Karpas-422 (cell line): ENCODE measurements at regions not wholly inside any gene's neighbourhood (a gene's known extent, or its start where the extent isn't known, plus 50 kb on each side); places are given as distances from the start of the nearest gene placed in this dataset.

ENCODE experiments used
- DNase-seq: peaks from one replicate; pipeline ENCODE4 v3.0.0-alpha.2; 2015
- H2AFZ ChIP-seq: fragments of 200-600 bp; sonication (generic); 2 replicates; pipeline ENCODE4 v1.6.1; 2014; ENCODE audit warnings: antibody characterized with exemption, low read length, mixed read lengths
- H3K27ac ChIP-seq: fragments of 200-600 bp; sonication (generic); 2 replicates; pipeline ENCODE4 v1.5.1; 2014; ENCODE audit warnings: mild to moderate bottlenecking, low read length, moderate library complexity
- H3K27me3 ChIP-seq: fragments of 200-600 bp; sonication (generic); 2 replicates; pipeline ENCODE4 v1.6.1; 2014; ENCODE audit warnings: low read length, mixed read lengths
- H3K36me3 ChIP-seq: fragments of 200-600 bp; sonication (generic); 2 replicates; pipeline ENCODE4 v1.6.1; 2014; ENCODE audit warnings: low read length, mixed read lengths; ENCODE audit not compliant: insufficient read depth
- H3K4me1 ChIP-seq: fragments of 200-600 bp; sonication (generic); 2 replicates; pipeline ENCODE4 v1.6.1; 2014; ENCODE audit warnings: mild to moderate bottlenecking, low read length, mixed read lengths
- H3K4me2 ChIP-seq: fragments of 200-600 bp; sonication (generic); 2 replicates; pipeline ENCODE4 v1.6.1; 2014; ENCODE audit warnings: low read length, low read depth, mild to moderate bottlenecking; ENCODE audit not compliant: poor library complexity, severe bottlenecking
- H3K4me3 ChIP-seq: fragments of 200-600 bp; sonication (generic); 2 replicates; pipeline ENCODE4 v1.5.1; 2014; ENCODE audit warnings: mild to moderate bottlenecking, antibody characterized with exemption, low read length, mixed read lengths
- H3K79me2 ChIP-seq: fragments of 200-600 bp; sonication (generic); 2 replicates; pipeline ENCODE4 v1.6.1; 2014; ENCODE audit warnings: mild to moderate bottlenecking, low read length, mixed read lengths
- H3K9ac ChIP-seq: fragments of 200-600 bp; sonication (generic); 2 replicates; pipeline ENCODE4 v1.6.0; 2014; ENCODE audit warnings: low read length
- H3K9me2 ChIP-seq: fragments of 200-600 bp; sonication (generic), shearing (Covaris generic); replicated peaks from 2 replicates; pipeline ENCODE4 v1.6.0; 2014; ENCODE audit warnings: mild to moderate bottlenecking, low read length, moderate library complexity; ENCODE audit not compliant: insufficient read depth
- H3K9me3 ChIP-seq: fragments of 300-700, 200-600 bp; sonication (generic); 2 replicates; pipeline ENCODE4 v1.6.1; 2014; ENCODE audit warnings: low read length, mixed read lengths
- H4K20me1 ChIP-seq: fragments of 200-600 bp; sonication (generic); 2 replicates; pipeline ENCODE4 v1.6.1; 2014; ENCODE audit warnings: mild to moderate bottlenecking, antibody characterized with exemption, low read length, low read depth; ENCODE audit not compliant: insufficient read depth

DNA sequence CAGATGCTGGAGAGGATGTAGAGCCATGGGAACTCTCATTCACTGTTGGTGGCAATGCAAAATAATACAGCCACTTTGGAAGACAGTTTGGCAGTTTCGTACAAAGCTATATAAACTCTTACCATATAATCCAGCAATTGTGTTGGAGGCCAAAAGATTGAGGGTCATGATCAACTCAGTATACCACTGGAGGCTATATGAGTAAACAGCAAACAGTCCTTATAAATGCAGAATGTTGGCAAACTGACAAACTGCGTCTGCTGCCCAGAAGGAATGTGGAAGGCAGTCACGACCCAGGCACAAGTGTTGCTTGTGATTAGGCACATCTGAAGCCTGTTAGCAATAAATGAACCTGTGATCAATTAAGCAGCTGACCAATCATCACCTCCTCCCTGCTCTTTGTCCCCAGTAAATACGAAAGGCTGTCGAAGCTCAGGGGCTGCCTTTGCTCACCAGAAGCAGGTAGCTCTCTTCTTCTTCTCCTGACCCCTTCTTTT lies 98.1 kb upstream of the SPOPL start:
- Histone ChIP-seq H4K20me1 (0 out of 2 replicates have a peak, but pooled peaks cover 3% of the 10 kb centered on the region), H3K4me3 (no peak overlapping the region), H3K79me2 (no peaks in the 10 kb centered on the region), H3K27ac (no peak overlapping the region), H3K9ac (no peak overlapping the region), H3K4me1 (no peaks in the 10 kb centered on the region), H2AFZ (no peak overlapping the region), H3K27me3 (no peaks in the 10 kb centered on the region), H3K4me2 (no peak overlapping the region), H3K9me3 (no peaks in the 10 kb centered on the region), H3K36me3 (no peaks in the 10 kb centered on the region), H3K9me2 (no peaks in the 10 kb centered on the region)
- DNase-seq, result no peak

DNA sequence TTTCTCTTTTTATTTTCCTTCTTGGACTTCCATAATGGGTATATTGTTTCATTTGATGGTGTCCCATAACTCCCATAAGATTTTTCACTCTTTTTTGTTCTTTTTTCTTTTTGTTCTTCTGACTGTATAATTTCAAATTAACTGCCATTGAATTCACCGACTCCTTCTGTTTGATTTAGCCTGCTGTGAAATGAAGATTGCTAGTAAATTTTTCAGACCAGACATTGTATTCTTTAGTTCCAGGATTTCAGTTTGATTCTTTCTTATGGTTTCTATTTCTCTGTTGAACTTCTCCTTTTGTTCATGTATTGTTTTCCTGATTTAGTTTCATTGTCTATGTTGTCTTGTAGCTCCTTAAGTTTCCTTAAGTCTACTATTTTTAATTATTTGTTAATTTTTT lies 87.6 kb upstream of the SPOPL start:
- Histone ChIP-seq H3K4me2 (no peak overlapping the region), H3K4me1 (no peaks in the 10 kb centered on the region), H4K20me1 (no peaks in the 10 kb centered on the region), H3K27me3 (no peaks in the 10 kb centered on the region), H3K9me3 (peaks cover 17% of the 10 kb centered on the region), H3K9ac (no peak overlapping the region), H3K9me2 (no peaks in the 10 kb centered on the region), H3K4me3 (no peak overlapping the region), H3K79me2 (no peaks in the 10 kb centered on the region), H3K36me3 (no peaks in the 10 kb centered on the region), H3K27ac (no peak overlapping the region), H2AFZ (no peak overlapping the region)
- DNase-seq, result no peak

DNA sequence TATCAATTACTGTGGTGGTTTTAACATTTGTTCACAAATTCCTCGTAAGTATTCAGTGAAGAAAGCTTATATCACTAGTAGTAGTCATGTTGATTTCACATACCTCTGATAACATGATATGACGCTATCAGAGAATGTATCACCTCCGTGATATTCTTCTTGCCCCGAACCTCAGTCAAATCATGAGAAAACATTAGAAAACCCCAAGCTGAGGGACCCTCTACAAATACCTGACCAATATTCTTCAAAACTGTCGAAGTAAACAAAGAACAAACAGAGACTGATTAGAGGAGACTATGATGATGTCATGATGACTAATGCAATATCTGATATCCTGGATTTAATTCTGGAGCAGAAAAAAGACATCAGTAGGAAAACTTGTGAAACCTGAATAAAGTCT lies 85.6 kb upstream of the SPOPL start:
- no peak overlapping the region for H2AFZ ChIP-seq
- H3K4me2 ChIP-seq, result no peak overlapping the region
- H3K4me1 ChIP-seq, result no peaks in the 10 kb centered on the region
- H3K9me3 ChIP-seq, result peaks cover 17% of the 10 kb centered on the region
- DNase-seq, result no peak
- no peak overlapping the region for H3K9ac ChIP-seq
- no peak overlapping the region for H3K27ac ChIP-seq
- H3K79me2 ChIP-seq, result no peaks in the 10 kb centered on the region
- H4K20me1 ChIP-seq, result no peaks in the 10 kb centered on the region
- no peaks in the 10 kb centered on the region for H3K9me2 ChIP-seq
- H3K4me3 ChIP-seq, result no peak overlapping the region
- no peaks in the 10 kb centered on the region for H3K27me3 ChIP-seq
- no peaks in the 10 kb centered on the region for H3K36me3 ChIP-seq

DNA sequence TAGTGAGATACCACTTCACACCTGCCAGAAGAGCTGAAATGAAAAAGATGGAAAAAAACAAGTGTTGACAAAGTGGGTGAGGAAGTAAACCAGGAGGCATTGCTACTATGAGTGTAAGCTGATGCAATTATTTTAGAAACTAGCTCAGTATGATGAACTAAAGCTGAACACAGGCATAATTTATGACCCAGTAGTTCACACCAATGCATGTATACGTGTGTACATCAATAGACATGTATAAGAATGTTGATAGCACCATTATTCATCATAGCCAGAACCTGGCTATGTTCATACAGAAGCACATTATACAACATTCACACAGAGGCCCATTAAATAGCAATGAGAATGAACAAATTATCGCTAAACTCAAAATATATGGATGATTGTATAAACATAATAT lies 83.1 kb upstream of the SPOPL start:
- no peak overlapping the region for H3K27ac ChIP-seq
- DNase-seq, result no peak
- H3K79me2 ChIP-seq, result no peaks in the 10 kb centered on the region
- H3K27me3 ChIP-seq, result no peaks in the 10 kb centered on the region
- no peaks in the 10 kb centered on the region for H3K4me1 ChIP-seq
- no peaks in the 10 kb centered on the region for H4K20me1 ChIP-seq
- H3K9me3 ChIP-seq, result peaks cover 13% of the 10 kb centered on the region
- no peaks in the 10 kb centered on the region for H3K9me2 ChIP-seq
- H3K4me2 ChIP-seq, result no peak overlapping the region
- H3K4me3 ChIP-seq, result no peak overlapping the region
- no peak overlapping the region for H2AFZ ChIP-seq
- H3K36me3 ChIP-seq, result no peaks in the 10 kb centered on the region
- no peak overlapping the region for H3K9ac ChIP-seq

DNA sequence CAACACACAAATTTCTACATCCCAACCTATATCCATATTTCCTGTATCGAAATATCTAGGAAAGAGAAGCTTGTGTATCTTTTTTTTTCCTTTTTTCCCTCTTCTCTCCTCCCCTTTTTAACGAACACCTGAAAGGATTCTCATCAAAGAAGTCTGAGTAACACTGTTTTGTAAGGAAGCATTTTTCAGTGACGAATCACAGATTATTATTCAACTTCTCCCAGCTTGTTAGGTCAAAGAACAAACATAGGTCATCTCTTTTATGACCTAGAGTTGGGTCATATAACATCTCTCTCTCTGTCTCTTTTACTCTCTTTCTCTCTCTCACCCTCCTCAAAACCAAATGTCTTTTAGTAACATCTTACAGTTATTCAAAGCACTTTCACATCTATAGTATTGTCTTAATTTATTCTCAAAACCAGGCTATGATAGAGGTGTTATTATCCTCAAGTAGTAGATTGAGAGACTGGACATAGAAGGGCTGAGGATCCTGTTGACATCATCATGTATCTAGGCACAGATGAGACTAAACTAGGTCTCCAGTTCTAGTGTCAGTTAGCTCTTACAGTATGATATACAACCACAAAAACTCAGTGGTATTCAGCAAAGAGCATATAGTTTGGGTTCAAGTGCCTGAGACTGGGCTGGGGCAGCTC lies 80.1 kb upstream of the SPOPL start:
- Histone ChIP-seq H3K4me1 (no peaks in the 10 kb centered on the region), H3K4me2 (no peak overlapping the region), H3K9me3 (0 out of 2 replicates have a peak, but pooled peaks cover 3% of the 10 kb centered on the region), H3K27me3 (no peaks in the 10 kb centered on the region), H3K36me3 (no peaks in the 10 kb centered on the region), H3K9me2 (no peaks in the 10 kb centered on the region), H3K9ac (no peak overlapping the region), H3K27ac (no peak overlapping the region), H4K20me1 (no peaks in the 10 kb centered on the region), H3K4me3 (no peak overlapping the region), H2AFZ (no peak overlapping the region), H3K79me2 (no peaks in the 10 kb centered on the region)
- DNase-seq, result no peak

DNA sequence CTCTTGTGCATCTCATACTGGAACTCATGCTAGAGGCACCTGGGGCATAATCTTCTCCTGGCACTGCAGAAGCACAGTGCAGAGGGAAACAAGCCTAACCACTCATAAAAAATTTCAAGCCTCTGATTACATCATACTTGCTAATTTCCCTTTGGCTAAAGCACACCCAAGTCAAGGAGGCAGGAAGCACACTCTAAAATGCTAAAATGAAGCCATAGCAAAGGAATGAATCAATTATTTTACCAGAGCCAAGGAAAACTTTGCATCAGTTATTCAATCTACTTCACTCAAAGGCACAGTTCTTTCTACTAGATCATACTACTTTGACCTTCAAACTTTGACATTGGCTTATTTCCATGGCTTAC lies 79.6 kb upstream of the SPOPL start:
- no peaks in the 10 kb centered on the region for H3K4me1 ChIP-seq
- H3K4me3 ChIP-seq, result no peak overlapping the region
- no peaks in the 10 kb centered on the region for H3K36me3 ChIP-seq
- no peak overlapping the region for H3K27ac ChIP-seq
- H3K9me2 ChIP-seq, result no peaks in the 10 kb centered on the region
- DNase-seq, result no peak
- no peaks in the 10 kb centered on the region for H3K27me3 ChIP-seq
- H3K9ac ChIP-seq, result no peak overlapping the region
- H2AFZ ChIP-seq, result no peak overlapping the region
- 0 out of 2 replicates have a peak, but pooled peaks cover 1% of the 10 kb centered on the region for H3K9me3 ChIP-seq
- no peaks in the 10 kb centered on the region for H4K20me1 ChIP-seq
- no peaks in the 10 kb centered on the region for H3K79me2 ChIP-seq
- H3K4me2 ChIP-seq, result no peak overlapping the region

DNA sequence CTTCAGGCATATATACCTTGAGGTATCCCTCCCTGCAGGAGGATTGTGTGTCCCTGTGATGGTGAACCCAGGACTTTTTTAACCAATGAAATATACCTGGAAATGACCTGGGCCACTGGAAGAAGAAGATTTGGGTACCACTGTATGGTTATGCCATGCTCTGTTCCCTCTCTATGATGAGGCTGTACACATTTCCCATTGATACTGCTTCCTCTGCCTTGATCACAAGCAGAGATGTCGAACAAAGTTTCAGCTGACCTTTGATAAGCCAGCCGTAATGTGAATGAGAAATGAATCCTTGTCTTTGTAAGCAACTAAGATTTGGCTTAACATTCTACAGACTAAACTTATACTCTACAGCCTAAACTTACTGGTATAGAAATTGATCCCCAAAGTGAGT lies 78.4 kb upstream of the SPOPL start:
- no peaks in the 10 kb centered on the region for H3K36me3 ChIP-seq
- no peak overlapping the region for H3K9ac ChIP-seq
- no peak overlapping the region for H3K4me3 ChIP-seq
- no peak overlapping the region for H3K4me2 ChIP-seq
- no peaks in the 10 kb centered on the region for H3K27me3 ChIP-seq
- no peak overlapping the region for H2AFZ ChIP-seq
- no peaks in the 10 kb centered on the region for H3K79me2 ChIP-seq
- no peaks in the 10 kb centered on the region for H4K20me1 ChIP-seq
- peaks cover 4% of the 10 kb centered on the region; the same call in 1 of the 2 replicates for H3K9me3 ChIP-seq
- H3K4me1 ChIP-seq, result no peaks in the 10 kb centered on the region
- no peak for DNase-seq
- no peak overlapping the region for H3K27ac ChIP-seq
- H3K9me2 ChIP-seq, result no peaks in the 10 kb centered on the region; the same call in 1 of the 2 replicates

DNA sequence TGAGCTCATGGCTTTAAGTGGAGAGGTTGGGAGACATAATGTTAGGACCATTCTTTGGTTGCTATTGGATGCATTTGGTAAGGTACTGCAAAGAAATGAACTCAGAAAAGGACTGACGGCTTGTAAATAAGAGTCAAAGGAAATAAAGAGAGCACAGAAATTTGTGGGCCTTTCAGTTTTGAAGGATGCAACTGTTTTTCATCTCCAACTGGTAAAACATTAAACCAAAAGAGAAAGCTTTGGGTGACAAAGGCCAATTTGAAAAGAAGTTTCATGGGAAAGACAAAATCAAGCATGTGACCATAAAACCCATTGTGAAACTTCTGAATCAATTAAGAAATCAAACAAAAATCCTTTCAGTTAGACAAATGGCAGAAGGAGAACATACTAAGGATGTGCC lies 77.8 kb upstream of the SPOPL start:
- H3K4me2 ChIP-seq, result no peak overlapping the region
- no peak overlapping the region for H3K4me3 ChIP-seq
- no peak overlapping the region for H2AFZ ChIP-seq
- no peak for DNase-seq
- H3K79me2 ChIP-seq, result no peaks in the 10 kb centered on the region
- H3K4me1 ChIP-seq, result no peaks in the 10 kb centered on the region
- no peak overlapping the region for H3K27ac ChIP-seq
- H4K20me1 ChIP-seq, result no peaks in the 10 kb centered on the region
- H3K9me3 ChIP-seq, result peaks cover 4% of the 10 kb centered on the region; the same call in 1 of the 2 replicates
- H3K36me3 ChIP-seq, result no peaks in the 10 kb centered on the region
- no peaks in the 10 kb centered on the region; the same call in none of the 2 replicates for H3K9me2 ChIP-seq
- H3K27me3 ChIP-seq, result no peaks in the 10 kb centered on the region
- no peak overlapping the region for H3K9ac ChIP-seq
